Forelimb muscle (tissue), 1 donor: ENCODE measurements at regions not wholly inside any gene's neighbourhood (a gene's known extent, or its start where the extent isn't known, plus 50 kb on each side); places are given as distances from the start of the nearest gene placed in this dataset.
"Not testable (repeated sequence)": the region's sequence is repeated elsewhere in the genome, so short reads cannot be mapped to it uniquely, and the experiment has no call there.

ENCODE experiments used
- DNase-seq: peaks from one replicate; pipeline ENCODE4 v3.0.0-alpha.2; 2013; ENCODE audit warnings: low read depth

GRCh38 chr20:12201289-12201991 is 283.7 kb downstream of the BTBD3 start:
- DNase-seq, result no peak

- no peak for DNase-seq
Measured at GRCh38 chr20:12203399-12203798, 285.7 kb downstream of the BTBD3 start.

GRCh38 chr20:12203981-12204380 is 286.3 kb downstream of the BTBD3 start:
- no peak for DNase-seq

GRCh38 chr20:12207875-12208274 is 290.2 kb downstream of the BTBD3 start:
- no peak for DNase-seq

- no peak for DNase-seq
Measured at GRCh38 chr20:12210591-12210990, 292.9 kb downstream of the BTBD3 start.

- DNase-seq, result no peak
Measured at GRCh38 chr20:12211361-12211760, 293.7 kb downstream of the BTBD3 start.

GRCh38 chr20:12217382-12217781 is 299.7 kb downstream of the BTBD3 start:
- DNase-seq, result no peak

- DNase-seq, result no peak
Measured at GRCh38 chr20:12219798-12220197, 302.1 kb downstream of the BTBD3 start.

- no peak for DNase-seq
Measured at GRCh38 chr20:12223057-12223456, 305.4 kb downstream of the BTBD3 start.

GRCh38 chr20:12225898-12226297 is 308.2 kb downstream of the BTBD3 start:
- DNase-seq, result no peak

- no peak for DNase-seq
Measured at GRCh38 chr20:12229891-12230290, 312.2 kb downstream of the BTBD3 start.

GRCh38 chr20:12237772-12238171 is 320.1 kb downstream of the BTBD3 start:
- DNase-seq, result no peak

- DNase-seq, result no peak
Measured at GRCh38 chr20:12241065-12241464, 323.4 kb downstream of the BTBD3 start.

GRCh38 chr20:12243327-12243726 is 325.6 kb downstream of the BTBD3 start:
- no peak for DNase-seq

- DNase-seq, result no peak
Measured at GRCh38 chr20:12248481-12248880, 330.8 kb downstream of the BTBD3 start.

GRCh38 chr20:12250661-12251060 is 333.0 kb downstream of the BTBD3 start:
- not testable (repeated sequence) for DNase-seq

GRCh38 chr20:12252793-12253192 is 335.1 kb downstream of the BTBD3 start:
- no peak for DNase-seq

- DNase-seq, result no peak
Measured at GRCh38 chr20:12255461-12255970, 337.8 kb downstream of the BTBD3 start.

- DNase-seq, result no peak
Measured at GRCh38 chr20:12256806-12257205, 339.1 kb downstream of the BTBD3 start.

- no peak for DNase-seq
Measured at GRCh38 chr20:12262747-12263146, 345.1 kb downstream of the BTBD3 start.

- no peak for DNase-seq
Measured at GRCh38 chr20:12264711-12265110, 347.0 kb downstream of the BTBD3 start.

GRCh38 chr20:12265662-12266061 is 348.0 kb downstream of the BTBD3 start:
- DNase-seq, result no peak

GRCh38 chr20:12269579-12269978 is 351.9 kb downstream of the BTBD3 start:
- no peak for DNase-seq

GRCh38 chr20:12270863-12271262 is 353.2 kb downstream of the BTBD3 start:
- no peak for DNase-seq
